ENCODE measurements at regions not wholly inside any gene's neighbourhood (a gene's known extent, or its start where the extent isn't known, plus 50 kb on each side); places are given as distances from the start of the nearest gene placed in this dataset.
A peak's percentile ranks its signal among the peaks of the same experiment; 100 is the strongest.

- intact Hi-C loops (cut with DNase I), result loop anchor here in 2 of 4 donors (10.0 kb wide), 2 partner anchors 99 to 169 kb away; partner anchors contain the start of gene RHOU (in 1 of the 2)
- TF ChIP-seq EP300 (IDR thresholded peaks at IDR 0.05), result no peak
- peaks cover 15% of the 10 kb centered on the region for H3K4me1 ChIP-seq (ENCODE audit: insufficient read depth)
- H3K27me3 ChIP-seq, result no peaks in the 10 kb centered on the region
- H3K27ac ChIP-seq, result peak overlapping the region in 1 of 2 donors; percentile 28
- WGBS, 3 donors, result 62 to 73% (median 68%) methylated on average over 9 of the region's 9 CpGs
- H3K4me3 ChIP-seq, result no peak overlapping the region
- H3K9me3 ChIP-seq, result no peaks in the 10 kb centered on the region
- H3K36me3 ChIP-seq, result no peaks in the 10 kb centered on the region
- DNase-seq, result no peak
These were observed 168.3 kb downstream of the RHOU start for GRCh38 chr1:228903434-228904071.

GRCh38 chr1:228904222-228904621, 168.9 kb downstream of the RHOU start:
- TF ChIP-seq POLR2A (IDR thresholded peaks at IDR 0.05), result no peak
- TF ChIP-seq CTCF (IDR thresholded peaks at IDR 0.05), result no peak
- no peak for TF ChIP-seq EP300 (IDR thresholded peaks at IDR 0.05)
- no peak overlapping the region for H3K27ac ChIP-seq
- H3K4me3 ChIP-seq, result no peak overlapping the region
- DNase-seq, result no peak
- WGBS, 3 donors, result 93 to 98% (median 96%) methylated on average over 4 of the region's 4 CpGs
- no peaks in the 10 kb centered on the region for H3K9me3 ChIP-seq
- H3K27me3 ChIP-seq, result no peaks in the 10 kb centered on the region
- peaks cover 15% of the 10 kb centered on the region for H3K4me1 ChIP-seq (ENCODE audit: insufficient read depth)
- intact Hi-C loops (cut with DNase I), result loop anchor here in 2 of 4 donors (10.0 kb wide), 2 partner anchors 99 to 169 kb away; partner anchors contain the start of gene RHOU (in 1 of the 2)
- H3K36me3 ChIP-seq, result no peaks in the 10 kb centered on the region

- TF ChIP-seq CTCF (IDR thresholded peaks at IDR 0.05) (no peak), POLR2A (IDR thresholded peaks at IDR 0.05) (no peak), EP300 (IDR thresholded peaks at IDR 0.05) (no peak)
- Histone ChIP-seq H3K27ac (no peak overlapping the region), H3K4me1 (ENCODE audit: insufficient read depth) (peaks cover 8% of the 10 kb centered on the region), H3K9me3 (no peaks in the 10 kb centered on the region), H3K27me3 (no peaks in the 10 kb centered on the region), H3K4me3 (no peak overlapping the region), H3K36me3 (no peaks in the 10 kb centered on the region)
- intact Hi-C loops (cut with DNase I), result loop anchor here in 2 of 4 donors (10.0 kb wide), 2 partner anchors 101 to 171 kb away; partner anchors contain the start of gene RHOU (in 1 of the 2)
- WGBS, 3 donors, result 89 to 97% (median 96%) methylated on average over 2 of the region's 2 CpGs
- no peak for DNase-seq
These were observed 170.4 kb downstream of the RHOU start for GRCh38 chr1:228905701-228906101.

GRCh38 chr1:228906223-228906860, 171.1 kb downstream of the RHOU start:
- intact Hi-C loops (cut with DNase I), result loop anchor here in 2 of 4 donors (10.0 kb wide), 2 partner anchors 102 to 172 kb away; partner anchors contain the start of gene RHOU (in 1 of the 2)
- Histone ChIP-seq H3K4me1 (ENCODE audit: insufficient read depth) (peaks cover 6% of the 10 kb centered on the region), H3K4me3 (no peak overlapping the region), H3K36me3 (no peaks in the 10 kb centered on the region), H3K27ac (no peak overlapping the region), H3K27me3 (no peaks in the 10 kb centered on the region), H3K9me3 (no peaks in the 10 kb centered on the region)
- TF ChIP-seq CTCF (IDR thresholded peaks at IDR 0.05) (no peak), POLR2A (IDR thresholded peaks at IDR 0.05) (no peak), EP300 (IDR thresholded peaks at IDR 0.05) (no peak)
- DNase-seq, result no peak
- 95 to 97% (median 96%) methylated on average over 10 of the region's 10 CpGs for WGBS, 3 donors

All from ovary (tissue), 7 donors.